ENCODE measurements at regions not wholly inside any gene's neighbourhood (a gene's known extent, or its start where the extent isn't known, plus 50 kb on each side); places are given as distances from the start of the nearest gene placed in this dataset.

GRCh38 chr11:109512680-109513079, 90.7 kb downstream of the C11orf87 start:
- no TSS peak for BruUV-seq (replicated peaks)
- no peak overlapping the region for H2AFZ ChIP-seq (ENCODE audit: control insufficient read depth, low read depth, low read length)
- H3K4me3 ChIP-seq: no peak overlapping the region
- H3K27ac ChIP-seq (ENCODE audit: control insufficient read depth, insufficient read depth): no peak overlapping the region
- no peaks in the 10 kb centered on the region; the same call in 2 of the 3 replicates for H3K9me3 ChIP-seq (replicated peaks; ENCODE audit: control insufficient read depth, insufficient read depth, low read length)
- peak; percentile 61; the same call in 1 of the 2 replicates for TF ChIP-seq SPI1 (IDR thresholded peaks at IDR 0.05; ENCODE audit: borderline replicate concordance, insufficient read depth, low read depth, low read length)
- TF ChIP-seq RB1 (IDR thresholded peaks at IDR 0.05; ENCODE audit: borderline replicate concordance): no peak
- TF ChIP-seq IRF4 (IDR thresholded peaks at IDR 0.05; ENCODE audit: low read depth, low read length): no peak
- no peak for TF ChIP-seq IKZF1 (conservative IDR thresholded peaks at IDR 0.05)
- no peak for TF ChIP-seq MEF2B (IDR thresholded peaks at IDR 0.05; ENCODE audit: partially characterized antibody, poor library complexity, severe bottlenecking)
- no peak for TF ChIP-seq USF2 (IDR thresholded peaks at IDR 0.05; ENCODE audit: borderline replicate concordance, low read depth, low read length)
- FAIRE-seq: no peak
- no peaks in the 10 kb centered on the region for H3K79me2 ChIP-seq (ENCODE audit: control insufficient read depth, insufficient read depth, low read length)
- in situ Hi-C loops (cut with MboI): no loop called here
- ChIA-PET POLR2A (interaction anchor here (1.1 kb wide), 1 partner anchor 14 kb away, joined by 3 read pairs; no protein-coding TSS in a partner anchor), RAD21 (ENCODE audit: unreplicated experiment) (no interaction called here), CTCF (interaction anchor here (0.7 to 1.3 kb wide), 3 partner anchors 8 to 836 kb away, joined by 3 read pairs; no protein-coding TSS in a partner anchor), SMC1A (ENCODE audit: uncharacterized antibody, unreplicated experiment) (no interaction called here)
- no peaks in the 10 kb centered on the region for H4K20me1 ChIP-seq (ENCODE audit: control insufficient read depth, insufficient read depth)
- no peak overlapping the region for H3K4me2 ChIP-seq (ENCODE audit: control insufficient read depth, insufficient read depth)
- WGBS (ENCODE audit: insufficient coverage, insufficient replicate concordance, low lambda C conversion rate, missing lambda C conversion rate): 4% methylated on average over 2 of the region's 2 CpGs
- H3K9ac ChIP-seq (ENCODE audit: control insufficient read depth, insufficient read depth, low read length): no peak overlapping the region
- no peak for ATAC-seq
- DNase-seq (ENCODE audit: low read depth, low spot score): no peak
- H3K27me3 ChIP-seq (replicated peaks in 1 of 2; ENCODE audit: control insufficient read depth in 2 of 2, insufficient read depth in 2 of 2, low read length in 1 of 2): no peaks in the 10 kb centered on the region
- H3K4me1 ChIP-seq (ENCODE audit: control insufficient read depth, insufficient read depth, low read length): no peaks in the 10 kb centered on the region
- H3K36me3 ChIP-seq (ENCODE audit: control insufficient read depth in 2 of 2, insufficient read depth in 2 of 2, low read length in 1 of 2): no peaks in the 10 kb centered on the region
- intact Hi-C loops (cut with micrococcal nuclease; ENCODE audit: unreplicated experiment): no loop called here
